Body of pancreas (tissue), 4 donors: ENCODE measurements at regions not wholly inside any gene's neighbourhood (a gene's known extent, or its start where the extent isn't known, plus 50 kb on each side); places are given as distances from the start of the nearest gene placed in this dataset.

Source experiments
- ATAC-seq: fragments of 150-250 bp; one replicate; pipeline ENCODE4 v1.9.1; 2016
- DNase-seq, 4 donors: peaks; one replicate each; pipeline ENCODE4 v3.0.0-alpha.2; 2019
- H3K27ac ChIP-seq, 4 donors: fragments of 200-600 bp; sonication (generic); 1 replicate in 3 of 4; 2 replicates in 1 of 4; pipeline versions ENCODE4 v1.5.1 to v1.6.1; 2016 to 2019; ENCODE audit warnings: mild to moderate bottlenecking in 1 of 4, mixed read lengths in 1 of 4, moderate library complexity in 1 of 4
- H3K27me3 ChIP-seq, 2 donors: fragments of 200-600 bp; sonication (generic); one replicate each; pipeline ENCODE4 v1.6.0; 2016; ENCODE audit warnings: mild to moderate bottlenecking in 1 of 2
- H3K36me3 ChIP-seq, 2 donors: fragments of 200-600 bp; sonication (generic); replicated peaks in 1 of 2; 2 replicates each; pipeline ENCODE4 v1.5.1; 2016; ENCODE audit warnings: low read depth in 2 of 2; ENCODE audit not compliant: insufficient read depth in 1 of 2
- H3K4me1 ChIP-seq: fragments of 200-600 bp; sonication (generic); one replicate; pipeline ENCODE4 v1.6.0; 2016
- H3K4me3 ChIP-seq, 2 donors: fragments of 200-600 bp; sonication (generic); 1 replicate in 1 of 2; 2 replicates in 1 of 2; pipeline ENCODE4 v1.5.1; 2016 to 2019
- H3K9me3 ChIP-seq, 3 donors: fragments of 200-600 bp; sonication (generic); 1 replicate in 2 of 3; 2 replicates in 1 of 3; pipeline ENCODE4 v1.5.1; 2016
- POLR2A ChIP-seq, 3 donors: fragments of 450-650 bp; IDR thresholded peaks; one replicate each; pipeline ENCODE4 v1.6.1; 2016; ENCODE audit warnings: antibody characterized with exemption in 3 of 3, mild to moderate bottlenecking in 2 of 3
- WGBS, 2 donors: methylation state at CpG; one replicate each; pipeline ENCODE4 v1.1.5; 2017; 5-methylcytosine and 5-hydroxymethylcytosine counted together
- intact Hi-C: fragments of 100-400 bp; cut with DNase I; formaldehyde crosslinking; loops from one replicate; pipeline ENCODE4 v1.15.1; 2023
- TF ChIP-seq, protein P1 (sequence below), 7 experiments: fragments of 450-650 bp in 4 of 7; fragments of 200-600 bp in 3 of 7; sonication (generic) in 3 of 7; IDR thresholded peaks; one replicate each; pipeline ENCODE4 v1.5.1; 2016 to 2019; ENCODE audit warnings: antibody characterized with exemption in 7 of 7

DNA sequence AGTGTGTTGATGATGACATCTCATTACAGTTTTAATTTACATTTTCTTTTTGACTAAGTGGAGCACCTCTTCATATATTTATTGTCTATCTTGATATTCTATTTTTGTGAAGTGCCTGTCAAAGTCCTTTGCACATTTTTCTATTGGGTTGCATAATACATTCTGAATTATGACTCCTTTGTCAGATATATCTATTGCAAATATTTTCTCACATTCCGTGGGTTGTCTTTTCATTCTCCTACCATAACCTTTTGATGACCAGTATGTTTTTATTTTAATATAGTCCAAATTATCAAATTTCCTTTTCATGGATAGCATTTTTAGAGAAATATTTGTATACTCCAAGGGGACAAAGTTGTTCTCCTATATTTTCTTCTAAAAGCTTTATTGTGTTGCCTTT is 126.4 kb downstream of the PJA1 start:
- WGBS, 2 donors = 29 to 56% methylated on average over 1 of the region's 1 CpG
- H3K4me3 ChIP-seq = no peak overlapping the region

DNA sequence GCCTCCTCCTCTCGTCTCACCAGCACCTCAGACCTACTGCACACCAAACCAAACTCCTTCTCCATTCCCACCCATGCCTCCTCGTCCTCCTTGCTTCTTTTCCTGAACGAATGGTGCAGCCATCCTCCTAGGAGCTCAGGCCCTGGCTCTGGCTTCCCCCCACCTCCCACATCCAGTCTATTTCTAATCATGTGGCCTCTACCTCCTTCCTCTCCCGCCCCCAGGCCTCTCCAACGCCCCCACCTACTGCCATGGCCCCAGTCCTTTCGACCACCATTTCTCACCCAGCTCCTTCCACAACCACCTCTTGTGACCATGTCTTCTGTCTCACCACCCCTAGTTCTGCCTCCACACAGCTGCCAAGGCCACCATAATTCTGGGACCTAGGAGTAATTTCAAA is 127.1 kb downstream of the PJA1 start:
- intact Hi-C loops = no loop called here
- 83 to 91% methylated on average over 5 to 6 of the region's 6 CpGs for WGBS, 2 donors
- H3K4me3 ChIP-seq = no peak overlapping the region
- H3K9me3 ChIP-seq = no peaks in the 10 kb centered on the region
- H3K4me1 ChIP-seq = no peaks in the 10 kb centered on the region
- no peaks in the 10 kb centered on the region for H3K36me3 ChIP-seq
- no peak for ATAC-seq
- DNase-seq = no peak
- no peak overlapping the region for H3K27ac ChIP-seq
- no peaks in the 10 kb centered on the region for H3K27me3 ChIP-seq
- TF ChIP-seq, protein P1, sequence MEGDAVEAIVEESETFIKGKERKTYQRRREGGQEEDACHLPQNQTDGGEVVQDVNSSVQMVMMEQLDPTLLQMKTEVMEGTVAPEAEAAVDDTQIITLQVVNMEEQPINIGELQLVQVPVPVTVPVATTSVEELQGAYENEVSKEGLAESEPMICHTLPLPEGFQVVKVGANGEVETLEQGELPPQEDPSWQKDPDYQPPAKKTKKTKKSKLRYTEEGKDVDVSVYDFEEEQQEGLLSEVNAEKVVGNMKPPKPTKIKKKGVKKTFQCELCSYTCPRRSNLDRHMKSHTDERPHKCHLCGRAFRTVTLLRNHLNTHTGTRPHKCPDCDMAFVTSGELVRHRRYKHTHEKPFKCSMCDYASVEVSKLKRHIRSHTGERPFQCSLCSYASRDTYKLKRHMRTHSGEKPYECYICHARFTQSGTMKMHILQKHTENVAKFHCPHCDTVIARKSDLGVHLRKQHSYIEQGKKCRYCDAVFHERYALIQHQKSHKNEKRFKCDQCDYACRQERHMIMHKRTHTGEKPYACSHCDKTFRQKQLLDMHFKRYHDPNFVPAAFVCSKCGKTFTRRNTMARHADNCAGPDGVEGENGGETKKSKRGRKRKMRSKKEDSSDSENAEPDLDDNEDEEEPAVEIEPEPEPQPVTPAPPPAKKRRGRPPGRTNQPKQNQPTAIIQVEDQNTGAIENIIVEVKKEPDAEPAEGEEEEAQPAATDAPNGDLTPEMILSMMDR (IDR thresholded peaks at IDR 0.05) = no peak
- TF ChIP-seq POLR2A (IDR thresholded peaks at IDR 0.05) = no peak

More for the DNA sequence above, 126.4 kb downstream of the PJA1 start:
- DNase-seq = no peak
- no peaks in the 10 kb centered on the region for H3K9me3 ChIP-seq
- H3K36me3 ChIP-seq = no peaks in the 10 kb centered on the region
- no peaks in the 10 kb centered on the region for H3K27me3 ChIP-seq
- H3K4me1 ChIP-seq = no peaks in the 10 kb centered on the region
- TF ChIP-seq, protein P1 (IDR thresholded peaks at IDR 0.05) = no peak
- no peak for TF ChIP-seq POLR2A (IDR thresholded peaks at IDR 0.05)
- intact Hi-C loops = no loop called here
- no peak overlapping the region for H3K27ac ChIP-seq
- no peak for ATAC-seq

DNA sequence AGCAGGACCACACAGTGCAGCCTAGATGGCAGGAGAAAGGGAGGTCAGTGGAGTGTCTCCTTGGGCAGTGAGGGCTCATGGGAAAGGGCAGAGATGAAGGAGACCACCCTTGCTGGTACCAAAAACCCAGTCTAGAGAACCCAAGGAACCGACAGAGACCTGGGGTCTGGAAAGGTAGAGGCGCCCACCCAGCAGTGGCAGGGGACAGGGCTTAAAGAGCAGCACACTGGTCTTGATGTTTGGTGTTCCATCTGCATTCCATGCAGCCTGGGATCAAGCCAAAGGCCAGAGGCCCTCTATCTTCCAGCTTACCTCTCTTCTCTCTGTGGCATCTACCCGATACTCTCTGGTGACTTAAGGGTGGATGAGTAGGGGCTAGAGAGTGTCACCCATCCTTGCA is 127.5 kb downstream of the PJA1 start:
- H3K27me3 ChIP-seq = no peaks in the 10 kb centered on the region
- no peaks in the 10 kb centered on the region for H3K36me3 ChIP-seq
- 83% methylated on average over 2 of the region's 3 CpGs; no CpG with 5 or more reads in 1 of the 2 donors for WGBS, 2 donors
- TF ChIP-seq, protein P1 (IDR thresholded peaks at IDR 0.05) = no peak
- no peak for TF ChIP-seq POLR2A (IDR thresholded peaks at IDR 0.05)
- no peak for DNase-seq
- H3K9me3 ChIP-seq = no peaks in the 10 kb centered on the region
- intact Hi-C loops = no loop called here
- H3K4me1 ChIP-seq = no peaks in the 10 kb centered on the region
- no peak overlapping the region for H3K4me3 ChIP-seq
- no peak overlapping the region for H3K27ac ChIP-seq
- ATAC-seq = no peak

DNA sequence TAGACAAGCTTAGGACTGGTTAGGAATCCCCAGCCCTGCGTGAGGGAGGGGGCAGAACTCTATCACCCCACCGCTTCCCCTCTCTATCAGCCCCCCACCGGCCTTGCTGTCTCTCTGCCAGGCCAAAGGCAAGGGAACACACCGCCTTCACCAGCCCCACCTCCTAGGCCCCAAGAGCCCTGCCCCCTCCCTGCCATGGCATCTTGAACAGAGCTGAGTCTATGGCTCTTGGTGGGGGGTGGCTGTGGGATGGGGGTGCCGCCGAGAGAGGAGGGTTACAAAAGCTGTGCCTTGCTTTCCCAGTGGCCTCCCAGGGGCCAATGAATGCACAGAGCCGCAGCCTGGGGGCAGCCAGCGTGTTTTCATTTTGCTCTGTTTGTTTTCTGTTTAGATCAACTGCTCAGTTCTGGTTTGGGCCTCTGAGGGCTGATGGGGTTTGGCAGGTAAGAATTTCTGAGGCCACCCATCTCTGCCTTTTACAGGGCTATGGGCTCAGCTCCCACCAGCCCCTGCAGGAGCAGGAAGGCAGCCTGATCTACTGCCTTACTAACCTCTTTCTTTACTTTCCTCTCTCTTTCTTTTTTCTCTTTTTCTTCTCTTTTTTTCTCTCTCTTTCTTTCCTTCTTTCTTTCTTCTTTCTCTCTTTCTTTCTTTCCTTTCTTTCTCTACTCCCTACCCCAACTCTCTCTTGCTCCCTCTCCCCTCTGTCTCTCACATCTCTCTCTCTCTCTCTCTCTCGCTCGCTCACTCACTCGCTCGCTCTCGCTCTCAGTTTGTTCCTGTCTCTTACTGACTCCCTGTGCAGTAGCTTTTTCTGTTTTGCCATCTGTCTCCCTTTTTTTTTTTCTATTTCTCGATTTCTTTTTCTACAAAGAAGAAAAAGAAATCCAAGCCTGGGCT is 128.3 kb downstream of the PJA1 start:
- H3K36me3 ChIP-seq = no peaks in the 10 kb centered on the region
- no peaks in the 10 kb centered on the region for H3K27me3 ChIP-seq
- TF ChIP-seq, protein P1 (IDR thresholded peaks at IDR 0.05) = no peak
- TF ChIP-seq POLR2A (IDR thresholded peaks at IDR 0.05) = no peak
- no peak overlapping the region for H3K27ac ChIP-seq
- ATAC-seq (no peak), DNase-seq (no peak)
- H3K4me3 ChIP-seq = no peak overlapping the region
- H3K4me1 ChIP-seq = no peaks in the 10 kb centered on the region
- no peaks in the 10 kb centered on the region for H3K9me3 ChIP-seq
- intact Hi-C loops = no loop called here
- 83 to 86% methylated on average over 10 to 12 of the region's 14 CpGs for WGBS, 2 donors

DNA sequence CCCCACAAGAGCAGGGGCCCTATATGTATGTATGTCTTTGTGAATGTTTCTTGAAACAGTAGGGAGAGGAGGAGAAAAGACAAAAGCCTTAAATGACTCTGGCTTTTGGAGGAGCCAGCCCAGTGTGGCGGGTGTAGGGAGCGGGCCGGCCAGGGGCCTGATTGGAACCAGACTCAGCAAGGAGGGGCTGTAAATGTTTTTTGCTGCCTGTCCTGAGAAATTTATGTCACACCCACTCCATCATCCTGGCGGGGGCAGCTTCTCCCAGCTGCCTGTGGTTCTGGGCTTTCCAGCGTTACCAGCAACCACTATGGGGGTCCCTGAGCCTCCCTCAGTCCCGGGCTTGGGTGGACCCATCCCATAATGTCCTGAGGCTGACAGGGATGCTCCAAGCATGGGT is 130.8 kb downstream of the PJA1 start:
- no peaks in the 10 kb centered on the region for H3K27me3 ChIP-seq
- WGBS, 2 donors = 93 to 97% methylated on average over 3 of the region's 6 CpGs
- ATAC-seq (no peak), DNase-seq (no peak)
- no peak for TF ChIP-seq POLR2A (IDR thresholded peaks at IDR 0.05)
- TF ChIP-seq, protein P1 (IDR thresholded peaks at IDR 0.05) = no peak
- H3K4me1 ChIP-seq = no peaks in the 10 kb centered on the region
- H3K27ac ChIP-seq = no peak overlapping the region
- intact Hi-C loops = no loop called here
- no peak overlapping the region for H3K4me3 ChIP-seq
- H3K36me3 ChIP-seq = no peaks in the 10 kb centered on the region
- H3K9me3 ChIP-seq = no peaks in the 10 kb centered on the region
